ENCODE measurements at regions not wholly inside any gene's neighbourhood (a gene's known extent, or its start where the extent isn't known, plus 50 kb on each side); places are given as distances from the start of the nearest gene placed in this dataset.
"Not testable (repeated sequence)": the region's sequence is repeated elsewhere in the genome, so short reads cannot be mapped to it uniquely, and the experiment has no call there.

- no peak overlapping the region for H3K4me3 ChIP-seq (ENCODE audit: control insufficient read depth, low read depth, low read length)
- no peak for TF ChIP-seq CTCF (IDR thresholded peaks at IDR 0.05; ENCODE audit: control insufficient read depth, insufficient read depth, low read depth, low read length, missing control alignments)
- no peak for DNase-seq (ENCODE audit: low read depth)
Observed at GRCh38 chr3:73177827-73178226, 116.4 kb downstream of the EBLN2 start.

- H3K4me3 ChIP-seq (ENCODE audit: control insufficient read depth, low read depth, low read length): no peak overlapping the region
- no peak for TF ChIP-seq CTCF (IDR thresholded peaks at IDR 0.05; ENCODE audit: control insufficient read depth, insufficient read depth, low read depth, low read length, missing control alignments)
- DNase-seq (ENCODE audit: low read depth): no peak
Observed at GRCh38 chr3:73179601-73180000, 118.1 kb downstream of the EBLN2 start.

- no peak for TF ChIP-seq CTCF (IDR thresholded peaks at IDR 0.05; ENCODE audit: control insufficient read depth, insufficient read depth, low read depth, low read length, missing control alignments)
- DNase-seq (ENCODE audit: low read depth): no peak
Observed at GRCh38 chr3:73186741-73187140, 125.3 kb downstream of the EBLN2 start.

GRCh38 chr3:73187328-73187727 is 125.9 kb downstream of the EBLN2 start:
- H3K4me3 ChIP-seq (ENCODE audit: control insufficient read depth, low read depth, low read length): no peak overlapping the region
- no peak for TF ChIP-seq CTCF (IDR thresholded peaks at IDR 0.05; ENCODE audit: control insufficient read depth, insufficient read depth, low read depth, low read length, missing control alignments)
- DNase-seq (ENCODE audit: low read depth): no peak

More at GRCh38 chr3:73186741-73187140, 125.3 kb downstream of the EBLN2 start:
- no peak overlapping the region for H3K4me3 ChIP-seq (ENCODE audit: control insufficient read depth, low read depth, low read length)

GRCh38 chr3:73188707-73189106 is 127.2 kb downstream of the EBLN2 start:
- TF ChIP-seq CTCF (IDR thresholded peaks at IDR 0.05; ENCODE audit: control insufficient read depth, insufficient read depth, low read depth, low read length, missing control alignments): no peak
- H3K4me3 ChIP-seq (ENCODE audit: control insufficient read depth, low read depth, low read length): no peak overlapping the region

GRCh38 chr3:73192036-73192738 is 130.7 kb downstream of the EBLN2 start:
- peak; percentile 6 for TF ChIP-seq CTCF (IDR thresholded peaks at IDR 0.05; ENCODE audit: control insufficient read depth, insufficient read depth, low read depth, low read length, missing control alignments)
- no peak for DNase-seq (ENCODE audit: low read depth)
- H3K4me3 ChIP-seq (ENCODE audit: control insufficient read depth, low read depth, low read length): no peak overlapping the region

More at GRCh38 chr3:73188707-73189106, 127.2 kb downstream of the EBLN2 start:
- no peak for DNase-seq (ENCODE audit: low read depth)

- not testable (repeated sequence) for H3K4me3 ChIP-seq (ENCODE audit: control insufficient read depth, low read depth, low read length)
Observed at GRCh38 chr3:73193943-73194342, 132.5 kb downstream of the EBLN2 start.

More at GRCh38 chr3:73193943-73194342, 132.5 kb downstream of the EBLN2 start:
- DNase-seq (ENCODE audit: low read depth): not testable (repeated sequence)

All from AG09309 (cell line).